Hepatocyte (in vitro differentiated cells): ENCODE measurements at regions not wholly inside any gene's neighbourhood (a gene's known extent, or its start where the extent isn't known, plus 50 kb on each side); places are given as distances from the start of the nearest gene placed in this dataset.
A peak's percentile ranks its signal among the peaks of the same experiment; 100 is the strongest.

ENCODE experiments used
- DNase-seq: peaks from one replicate; pipeline ENCODE4 v3.0.0-alpha.2; 2016; ENCODE audit warnings: low spot score
- H2AFZ ChIP-seq: fragments of 200-600 bp; sonication (generic); 2 replicates; pipeline ENCODE4 v1.6.0; 2016; ENCODE audit warnings: antibody characterized with exemption, mild to moderate bottlenecking
- H3K27ac ChIP-seq: fragments of 200-600 bp; sonication (generic); 2 replicates; pipeline ENCODE4 v1.5.1; 2016; ENCODE audit warnings: mild to moderate bottlenecking
- H3K27me3 ChIP-seq: fragments of 200-600 bp; sonication (generic); 2 replicates; pipeline ENCODE4 v1.6.1; 2016
- H3K36me3 ChIP-seq: fragments of 200-600 bp; sonication (generic); replicated peaks from 2 replicates; pipeline ENCODE4 v1.5.1; 2016; ENCODE audit warnings: low read depth; ENCODE audit not compliant: insufficient read depth
- H3K4me1 ChIP-seq: fragments of 200-600 bp; sonication (generic); 2 replicates; pipeline ENCODE4 v1.5.1; 2016; ENCODE audit warnings: mild to moderate bottlenecking, moderate library complexity; ENCODE audit not compliant: insufficient read depth
- H3K4me2 ChIP-seq: fragments of 200-600 bp; sonication (generic); 2 replicates; pipeline ENCODE4 v1.6.0; 2016
- H3K4me3 ChIP-seq: fragments of 200-600 bp; sonication (generic); 2 replicates; pipeline ENCODE4 v1.5.1; 2016; ENCODE audit warnings: mild to moderate bottlenecking
- H3K79me2 ChIP-seq: fragments of 200-600 bp; sonication (generic); 2 replicates; pipeline ENCODE4 v1.6.0; 2017; ENCODE audit warnings: mild to moderate bottlenecking
- H3K9me2 ChIP-seq: fragments of 200-600 bp; sonication (generic); replicated peaks from 2 replicates; pipeline ENCODE4 v1.6.0; 2017; ENCODE audit warnings: mild to moderate bottlenecking; ENCODE audit not compliant: insufficient read depth
- H3K9me3 ChIP-seq: fragments of 200-600 bp; sonication (generic); 2 replicates; pipeline ENCODE4 v1.5.1; 2016; ENCODE audit warnings: low read depth, mild to moderate bottlenecking
- H4K20me1 ChIP-seq: fragments of 200-600 bp; sonication (generic); 2 replicates; pipeline ENCODE4 v1.6.0; 2016; ENCODE audit warnings: mild to moderate bottlenecking; ENCODE audit not compliant: insufficient read depth, poor library complexity, severe bottlenecking
- CTCF ChIP-seq: fragments of 200-600 bp; sonication (generic); IDR thresholded peaks from 2 replicates; pipeline ENCODE4 v1.5.1; 2016; ENCODE audit warnings: antibody characterized with exemption, mild to moderate bottlenecking; ENCODE audit not compliant: poor library complexity
- EZH2 ChIP-seq: fragments of 200-600 bp; sonication (generic); IDR thresholded peaks from 2 replicates; pipeline ENCODE4 v1.6.1; 2016; ENCODE audit warnings: antibody characterized with exemption, mild to moderate bottlenecking, borderline replicate concordance
- EZH2phosphoT487 ChIP-seq: fragments of 200-600 bp; sonication (generic); IDR thresholded peaks from one replicate; pipeline ENCODE4 v1.6.1; 2018; ENCODE audit warnings: antibody characterized with exemption, mild to moderate bottlenecking, low read depth, moderate library complexity; ENCODE audit not compliant: unreplicated experiment, severe bottlenecking
- WGBS: methylation state at CpG from one replicate; pipeline ENCODE4 v1.1.6; 2016; ENCODE audit warnings: low lambda C conversion rate; ENCODE audit errors: missing lambda C conversion rate; 5-methylcytosine and 5-hydroxymethylcytosine counted together

- Histone ChIP-seq H3K9me3 (no peaks in the 10 kb centered on the region), H3K4me1 (no peaks in the 10 kb centered on the region), H3K36me3 (no peaks in the 10 kb centered on the region), H4K20me1 (no peaks in the 10 kb centered on the region), H3K4me3 (no peak overlapping the region), H3K27me3 (no peaks in the 10 kb centered on the region), H3K79me2 (no peaks in the 10 kb centered on the region), H3K27ac (no peak overlapping the region), H2AFZ (no peak overlapping the region), H3K4me2 (no peak overlapping the region), H3K9me2 (no peaks in the 10 kb centered on the region)
- 77% methylated on average over 2 of the region's 2 CpGs for WGBS
- no peak for DNase-seq
- TF ChIP-seq CTCF (no peak), EZH2 (no peak), EZH2phosphoT487 (no peak)
Observed at GRCh38 chr20:5401277-5401875, 84.6 kb upstream of the PROKR2 start.

- WGBS: 65% methylated on average over 1 of the region's 1 CpG
- Histone ChIP-seq H2AFZ (no peak overlapping the region), H3K79me2 (no peaks in the 10 kb centered on the region), H3K36me3 (no peaks in the 10 kb centered on the region), H4K20me1 (no peaks in the 10 kb centered on the region), H3K27ac (no peak overlapping the region), H3K4me3 (no peak overlapping the region), H3K4me2 (no peak overlapping the region), H3K9me3 (no peaks in the 10 kb centered on the region), H3K27me3 (no peaks in the 10 kb centered on the region), H3K9me2 (no peaks in the 10 kb centered on the region), H3K4me1 (no peaks in the 10 kb centered on the region)
- DNase-seq: peak; percentile 44
- no peak for TF ChIP-seq EZH2phosphoT487
- no peak for TF ChIP-seq CTCF
- TF ChIP-seq EZH2: no peak
Observed at GRCh38 chr20:5400164-5400762, 83.5 kb upstream of the PROKR2 start.

GRCh38 chr20:5397393-5397792, 80.6 kb upstream of the PROKR2 start:
- Histone ChIP-seq H3K4me2 (no peak overlapping the region), H3K9me3 (no peaks in the 10 kb centered on the region), H3K27me3 (no peaks in the 10 kb centered on the region), H3K36me3 (no peaks in the 10 kb centered on the region), H3K9me2 (no peaks in the 10 kb centered on the region), H4K20me1 (no peaks in the 10 kb centered on the region), H3K4me3 (no peak overlapping the region), H3K27ac (no peak overlapping the region), H2AFZ (no peak overlapping the region), H3K79me2 (no peaks in the 10 kb centered on the region), H3K4me1 (no peaks in the 10 kb centered on the region)
- no peak for DNase-seq
- WGBS: 81% methylated on average over 2 of the region's 2 CpGs
- TF ChIP-seq EZH2 (no peak), CTCF (no peak), EZH2phosphoT487 (no peak)
